Common myeloid progenitor, CD34-positive (primary cell): ENCODE measurements at regions not wholly inside any gene's neighbourhood (a gene's known extent, or its start where the extent isn't known, plus 50 kb on each side); places are given as distances from the start of the nearest gene placed in this dataset.

Experiments
- CTCF ChIA-PET: fragments of 350-600 bp; sonication (Branson Sonifier 250); formaldehyde crosslinking; loops from one replicate; lab custom pipeline; 2021; ENCODE audit warnings: antibody characterized with exemption; lab: Charles Lee
- POLR2A ChIA-PET: fragments of 350-600 bp; sonication (Branson Sonifier 250); formaldehyde crosslinking; loops from one replicate; lab custom pipeline; 2021; ENCODE audit warnings: antibody characterized with exemption; lab: Charles Lee
- DNase-seq, 3 donors: peaks; one replicate each; pipeline versions ENCODE4 v3.0.0 to v3.0.0-alpha.2; 2013
- H3K27ac ChIP-seq, 2 experiments: 1 replicate in 1 of 2; 2 replicates in 1 of 2; pipeline ENCODE4 v1.7.0; 2013; ENCODE audit warnings: inconsistent platforms in 2 of 2, low read length in 2 of 2, mild to moderate bottlenecking in 2 of 2, low read depth in 1 of 2, moderate library complexity in 1 of 2; ENCODE audit not compliant: severe bottlenecking in 2 of 2, insufficient read depth in 1 of 2, poor library complexity in 1 of 2
- H3K27me3 ChIP-seq, 5 experiments: replicated peaks in 2 of 5; 1 replicate in 3 of 5; 2 replicates in 2 of 5; pipeline versions ENCODE4 v1.6.1 to v1.7.0; 2013; ENCODE audit warnings: low read length in 4 of 5, mild to moderate bottlenecking in 2 of 5, moderate library complexity in 2 of 5, inconsistent platforms in 1 of 5; ENCODE audit not compliant: insufficient read depth in 5 of 5, control insufficient read depth in 4 of 5
- H3K36me3 ChIP-seq, 4 experiments: 1 replicate in 2 of 4; 2 replicates in 2 of 4; pipeline versions ENCODE4 v1.6.1 to v1.7.0; 2013; ENCODE audit warnings: low read length in 3 of 4, control low read depth in 1 of 4, mild to moderate bottlenecking in 1 of 4; ENCODE audit not compliant: control insufficient read depth in 4 of 4, insufficient read depth in 4 of 4
- H3K4me1 ChIP-seq, 4 experiments: 1 replicate in 3 of 4; 2 replicates in 1 of 4; pipeline versions ENCODE4 v1.6.1 to v1.7.1; 2013; ENCODE audit warnings: low read length in 3 of 4, mild to moderate bottlenecking in 3 of 4, control low read depth in 1 of 4, inconsistent platforms in 1 of 4, moderate library complexity in 1 of 4; ENCODE audit not compliant: control insufficient read depth in 4 of 4, insufficient read depth in 4 of 4; ENCODE audit errors: control extremely low read depth in 1 of 4
- H3K4me3 ChIP-seq, 7 experiments: 1 replicate in 4 of 7; 2 replicates in 3 of 7; pipeline versions ENCODE4 v1.5.1 to v1.7.0; 2013; ENCODE audit warnings: mild to moderate bottlenecking in 7 of 7, low read length in 6 of 7, moderate library complexity in 6 of 7, inconsistent platforms in 2 of 7, low read depth in 2 of 7, control low read depth in 1 of 7; ENCODE audit not compliant: insufficient read depth in 4 of 7, control insufficient read depth in 1 of 7; ENCODE audit errors: extremely low read depth in 1 of 7
- H3K9me3 ChIP-seq, 5 experiments: 1 replicate in 4 of 5; 2 replicates in 1 of 5; pipeline versions ENCODE4 v1.6.1 to v1.7.1; 2013; ENCODE audit warnings: low read length in 4 of 5, mild to moderate bottlenecking in 2 of 5, inconsistent platforms in 1 of 5, low read depth in 1 of 5, moderate library complexity in 1 of 5; ENCODE audit not compliant: control insufficient read depth in 4 of 5, insufficient read depth in 2 of 5; ENCODE audit errors: control extremely low read depth in 1 of 5
- WGBS: methylation state at CpG from one replicate; pipeline ENCODE4 v1.1.5; 2013; ENCODE audit not compliant: insufficient coverage; 5-methylcytosine and 5-hydroxymethylcytosine counted together

DNA sequence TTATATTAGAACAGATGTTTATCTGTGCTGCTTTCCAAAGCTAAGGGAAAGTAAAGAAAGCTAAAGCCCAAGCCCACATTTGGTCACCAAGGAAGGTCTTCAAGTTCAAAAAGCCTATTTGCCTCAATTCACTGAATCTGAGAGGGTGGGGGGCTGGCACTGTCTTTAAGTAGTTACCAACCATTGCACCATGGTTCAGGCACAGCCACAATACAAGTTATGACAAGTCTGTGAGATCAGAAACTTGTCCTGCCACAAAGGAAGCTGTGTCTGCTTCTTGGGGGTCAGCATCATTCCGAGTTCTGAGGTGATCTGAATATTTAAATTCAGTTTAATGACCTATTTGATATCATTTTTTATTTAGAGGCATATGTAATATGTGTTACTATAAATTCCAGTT, 78.3 kb upstream of the OPRM1 start:
- WGBS = no CpG with 5 or more reads among the region's 1 CpG
- Histone ChIP-seq H3K4me1 (peaks cover 0 to 5% (median 1%) of the 10 kb centered on the region in 4 experiments), H3K27ac (no peak overlapping the region), H3K9me3 (no peaks in the 10 kb centered on the region), H3K36me3 (no peaks in the 10 kb centered on the region), H3K4me3 (no peak overlapping the region), H3K27me3 (no peaks in the 10 kb centered on the region)
- DNase-seq = no peak
- ChIA-PET POLR2A (no interaction called here), CTCF (no interaction called here)

DNA sequence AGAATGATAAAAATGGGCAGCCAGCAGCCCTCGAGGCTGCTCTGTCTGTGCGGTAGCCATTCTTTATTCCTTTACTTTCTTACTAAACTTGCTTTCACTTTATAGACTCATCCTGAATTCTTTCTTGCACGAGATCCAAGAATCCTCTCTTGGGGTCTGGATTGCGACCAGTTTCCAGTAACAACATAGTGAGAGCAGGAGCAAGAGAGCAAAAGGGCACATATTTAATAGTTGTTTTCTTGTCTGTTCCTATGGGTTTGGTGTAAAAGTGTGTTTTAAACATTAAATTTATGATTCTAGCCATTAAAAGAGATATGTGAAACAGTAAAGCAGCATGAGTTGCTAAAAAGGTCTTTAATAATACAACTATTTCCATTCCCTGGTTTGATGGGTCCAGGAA, 78.8 kb upstream of the OPRM1 start:
- H3K4me1 ChIP-seq = peaks cover 0 to under 1% (median under 1%) of the 10 kb centered on the region in 4 experiments
- H3K27ac ChIP-seq = no peak overlapping the region
- ChIA-PET CTCF (interaction anchor here (1.6 kb wide), 1 partner anchor 15 kb away, joined by 3 read pairs; no protein-coding TSS in a partner anchor), POLR2A (no interaction called here)
- no peaks in the 10 kb centered on the region for H3K36me3 ChIP-seq
- no peaks in the 10 kb centered on the region for H3K27me3 ChIP-seq
- 100% methylated on average over 3 of the region's 4 CpGs for WGBS
- no peak overlapping the region for H3K4me3 ChIP-seq
- H3K9me3 ChIP-seq = no peaks in the 10 kb centered on the region
- no peak for DNase-seq

DNA sequence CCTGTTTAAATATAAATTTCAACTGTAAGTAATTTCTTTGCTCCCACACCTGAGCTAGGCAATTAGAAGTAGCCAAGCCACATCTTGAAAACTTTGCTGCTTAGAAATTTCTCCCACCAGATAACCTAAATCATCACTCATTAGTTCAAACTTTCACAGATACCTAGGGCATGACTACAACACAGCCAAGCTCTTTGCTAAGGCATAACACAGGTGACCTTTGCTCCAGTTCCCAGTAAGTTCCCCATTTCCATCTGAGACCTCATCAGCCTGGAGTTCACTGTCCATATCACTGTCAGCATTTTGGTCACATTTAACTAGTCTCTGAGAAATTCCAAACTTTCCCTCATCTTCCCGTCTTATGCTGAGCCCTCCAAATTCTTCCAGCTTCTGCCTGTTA, 79.8 kb upstream of the OPRM1 start:
- no peak for DNase-seq
- POLR2A ChIA-PET = no interaction called here
- no peaks in the 10 kb centered on the region for H3K27me3 ChIP-seq
- H3K36me3 ChIP-seq = no peaks in the 10 kb centered on the region
- 100% methylated on average over 1 of the region's 1 CpG for WGBS
- H3K27ac ChIP-seq = no peak overlapping the region
- CTCF ChIA-PET = interaction anchor here (1.6 kb wide), 1 partner anchor 14 kb away, joined by 3 read pairs; no protein-coding TSS in a partner anchor
- H3K4me3 ChIP-seq = no peak overlapping the region
- H3K9me3 ChIP-seq = no peaks in the 10 kb centered on the region
- H3K4me1 ChIP-seq = no peaks in the 10 kb centered on the region

GRCh38 chr6:153958860-153959259, 80.2 kb upstream of the OPRM1 start:
- Histone ChIP-seq H3K4me1 (no peaks in the 10 kb centered on the region), H3K9me3 (no peaks in the 10 kb centered on the region), H3K36me3 (no peaks in the 10 kb centered on the region), H3K27me3 (no peaks in the 10 kb centered on the region), H3K4me3 (no peak overlapping the region), H3K27ac (no peak overlapping the region)
- CTCF ChIA-PET = interaction anchor here (1.6 kb wide), 1 partner anchor 14 kb away, joined by 3 read pairs; no protein-coding TSS in a partner anchor
- POLR2A ChIA-PET = no interaction called here
- 83% methylated on average over 1 of the region's 1 CpG for WGBS
- no peak for DNase-seq

DNA sequence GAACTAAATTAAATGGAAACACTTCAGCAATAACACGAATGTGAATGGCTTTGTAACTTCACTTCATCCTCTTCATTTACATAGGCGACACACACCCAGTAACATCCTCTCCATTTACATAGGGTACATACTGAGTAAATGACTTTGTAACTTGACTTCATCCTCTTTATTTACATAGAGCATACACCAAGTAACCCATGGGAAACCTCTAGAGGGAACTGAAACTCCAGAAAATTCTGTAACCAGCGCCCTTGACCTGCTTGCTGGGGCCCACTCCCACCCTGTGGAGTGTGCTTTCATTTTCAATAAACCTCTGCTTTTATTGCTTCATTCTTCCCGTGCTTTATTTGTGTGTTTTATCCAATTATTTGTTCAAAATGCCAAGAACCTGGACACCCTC, 81.6 kb upstream of the OPRM1 start:
- no peak overlapping the region for H3K27ac ChIP-seq
- H3K36me3 ChIP-seq = no peaks in the 10 kb centered on the region
- WGBS = 92% methylated on average over 3 of the region's 4 CpGs
- H3K9me3 ChIP-seq = no peaks in the 10 kb centered on the region
- no peak for DNase-seq
- no peaks in the 10 kb centered on the region for H3K4me1 ChIP-seq
- ChIA-PET CTCF (no interaction called here), POLR2A (no interaction called here)
- no peak overlapping the region for H3K4me3 ChIP-seq
- H3K27me3 ChIP-seq = no peaks in the 10 kb centered on the region

- H3K9me3 ChIP-seq = no peaks in the 10 kb centered on the region
- no peaks in the 10 kb centered on the region for H3K36me3 ChIP-seq
- H3K4me3 ChIP-seq = no peak overlapping the region
- DNase-seq = no peak
- H3K27ac ChIP-seq = no peak overlapping the region
- ChIA-PET POLR2A (no interaction called here), CTCF (interaction anchor here (0.7 kb wide), 1 partner anchor 734 kb away, joined by 3 read pairs; no protein-coding TSS in a partner anchor)
- H3K27me3 ChIP-seq = no peaks in the 10 kb centered on the region
- WGBS = 100% methylated on average over 1 of the region's 2 CpGs
- no peaks in the 10 kb centered on the region for H3K4me1 ChIP-seq
Measured at GRCh38 chr6:153956808-153957207, 82.2 kb upstream of the OPRM1 start.

GRCh38 chr6:153949616-153950015, 89.4 kb upstream of the OPRM1 start:
- ChIA-PET POLR2A (no interaction called here), CTCF (no interaction called here)
- no peaks in the 10 kb centered on the region for H3K27me3 ChIP-seq
- no peak overlapping the region for H3K27ac ChIP-seq
- no peak for DNase-seq
- WGBS = no CpG with 5 or more reads among the region's 4 CpGs
- no peaks in the 10 kb centered on the region for H3K9me3 ChIP-seq
- H3K4me3 ChIP-seq = no peak overlapping the region
- H3K36me3 ChIP-seq = no peaks in the 10 kb centered on the region
- H3K4me1 ChIP-seq = no peaks in the 10 kb centered on the region
